Stimulated activated CD4-positive, alpha-beta T cell treated with anti-CD3 and anti-CD28 coated beads, Interleukin-15, amount 100 ng/mL, for 24 hours (primary cell): ENCODE measurements at regions not wholly inside any gene's neighbourhood (a gene's known extent, or its start where the extent isn't known, plus 50 kb on each side); places are given as distances from the start of the nearest gene placed in this dataset.

ENCODE experiments used
- DNase-seq: peaks from one replicate; pipeline ENCODE4 v3.0.0-alpha.2; 2020

GRCh38 chr2:212945526-212945925, 205.9 kb downstream of the IKZF2 start:
- no peak for DNase-seq

- DNase-seq, result no peak
Observed at GRCh38 chr2:212943351-212943750, 208.1 kb downstream of the IKZF2 start.

- DNase-seq, result no peak
Observed at GRCh38 chr2:212941361-212941760, 210.1 kb downstream of the IKZF2 start.

GRCh38 chr2:212940816-212941215, 210.6 kb downstream of the IKZF2 start:
- DNase-seq, result no peak

GRCh38 chr2:212939777-212940531, 211.5 kb downstream of the IKZF2 start:
- no peak for DNase-seq

GRCh38 chr2:212938144-212938793, 213.1 kb downstream of the IKZF2 start:
- no peak for DNase-seq

GRCh38 chr2:212936572-212936971, 214.8 kb downstream of the IKZF2 start:
- DNase-seq, result no peak

GRCh38 chr2:212935752-212936151, 215.7 kb downstream of the IKZF2 start:
- DNase-seq, result no peak

- DNase-seq, result no peak
Observed at GRCh38 chr2:212931271-212931670, 220.1 kb downstream of the IKZF2 start.

- no peak for DNase-seq
Observed at GRCh38 chr2:212930556-212931260, 220.7 kb downstream of the IKZF2 start.

GRCh38 chr2:212929971-212930370, 221.4 kb downstream of the IKZF2 start:
- no peak for DNase-seq

- no peak for DNase-seq
Observed at GRCh38 chr2:212929116-212929515, 222.3 kb downstream of the IKZF2 start.

- no peak for DNase-seq
Observed at GRCh38 chr2:212928681-212929080, 222.7 kb downstream of the IKZF2 start.

GRCh38 chr2:212926940-212927339, 224.5 kb downstream of the IKZF2 start:
- DNase-seq, result no peak

GRCh38 chr2:212923393-212923792, 228.0 kb downstream of the IKZF2 start:
- DNase-seq, result no peak

- no peak for DNase-seq
Observed at GRCh38 chr2:212922701-212923100, 228.7 kb downstream of the IKZF2 start.

GRCh38 chr2:212921711-212922110, 229.7 kb downstream of the IKZF2 start:
- no peak for DNase-seq

- DNase-seq, result no peak
Observed at GRCh38 chr2:212921061-212921460, 230.4 kb downstream of the IKZF2 start.

GRCh38 chr2:212919238-212919637, 232.2 kb downstream of the IKZF2 start:
- DNase-seq, result no peak

- DNase-seq, result no peak
Observed at GRCh38 chr2:212918336-212918735, 233.1 kb downstream of the IKZF2 start.

- no peak for DNase-seq
Observed at GRCh38 chr2:212915121-212915782, 236.2 kb downstream of the IKZF2 start.

- DNase-seq, result no peak
Observed at GRCh38 chr2:212914392-212914791, 237.0 kb downstream of the IKZF2 start.

- DNase-seq, result no peak
Observed at GRCh38 chr2:212913640-212914306, 237.6 kb downstream of the IKZF2 start.
